ENCODE measurements at regions not wholly inside any gene's neighbourhood (a gene's known extent, or its start where the extent isn't known, plus 50 kb on each side); places are given as distances from the start of the nearest gene placed in this dataset.
"Not testable (repeated sequence)": the region's sequence is repeated elsewhere in the genome, so short reads cannot be mapped to it uniquely, and the experiment has no call there.

DNA sequence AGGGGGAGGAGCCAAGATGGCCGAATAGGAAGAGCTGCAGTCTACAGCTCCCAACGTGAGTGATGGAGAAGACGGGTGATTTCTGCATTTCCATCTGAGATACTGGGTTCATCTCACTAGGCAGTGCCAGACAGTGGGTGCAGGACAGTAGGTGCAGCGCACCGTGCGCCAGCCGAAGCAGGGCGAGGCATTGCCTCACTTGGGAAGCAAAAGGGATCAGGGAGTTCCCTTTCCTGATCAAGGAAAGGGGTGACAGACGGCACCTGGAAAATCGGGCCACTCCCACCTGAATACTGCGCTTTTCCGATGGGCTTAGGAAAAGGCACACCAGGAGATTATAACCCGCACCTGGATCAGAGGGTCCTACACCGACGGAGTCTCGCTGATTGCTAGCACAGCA is 121.1 kb upstream of the SESTD1 start:
- H3K4me3 Mint-ChIP-seq; H3K36me3 Mint-ChIP-seq; DNase-seq; H3K27me3 ChIP-seq (ENCODE audit: control insufficient read depth, insufficient read depth, low read length); H3K4me3 ChIP-seq (ENCODE audit: low read depth, low read length); H3K9me3 Mint-ChIP-seq; H3K4me1 Mint-ChIP-seq; H3K27ac Mint-ChIP-seq; H3K27ac ChIP-seq (ENCODE audit: insufficient read depth, low read length, poor library complexity, severe bottlenecking); H3K36me3 ChIP-seq (ENCODE audit: control insufficient read depth, insufficient read depth, low read length); H3K27me3 Mint-ChIP-seq; H3K9me3 ChIP-seq (ENCODE audit: control insufficient read depth in 2 of 2, low read length in 2 of 2); H3K4me1 ChIP-seq (ENCODE audit: control insufficient read depth, insufficient read depth, low read length, poor library complexity, severe bottlenecking); ATAC-seq (ENCODE audit: low read depth in 2 of 2): not testable (repeated sequence)

- Mint-ChIP-seq H3K36me3 (no peaks in the 10 kb centered on the region), H3K9me3 (peaks cover 0 to 1% (median 0%) of the 10 kb centered on the region in 7 donors), H3K4me3 (no peak overlapping the region), H3K27me3 (peaks cover 6% of the 10 kb centered on the region), H3K4me1 (no peaks in the 10 kb centered on the region), H3K27ac (no peak overlapping the region)
- DNase-seq, result no peak
- Histone ChIP-seq H3K27me3 (ENCODE audit: control insufficient read depth, insufficient read depth, low read length) (peaks cover 2% of the 10 kb centered on the region), H3K4me1 (ENCODE audit: control insufficient read depth, insufficient read depth, low read length, poor library complexity, severe bottlenecking) (no peaks in the 10 kb centered on the region), H3K4me3 (ENCODE audit: low read depth, low read length) (no peak overlapping the region), H3K9me3 (ENCODE audit: control insufficient read depth in 2 of 2, low read length in 2 of 2) (no peaks in the 10 kb centered on the region), H3K27ac (ENCODE audit: insufficient read depth, low read length, poor library complexity, severe bottlenecking) (no peak overlapping the region), H3K36me3 (ENCODE audit: control insufficient read depth, insufficient read depth, low read length) (no peaks in the 10 kb centered on the region)
- ATAC-seq (ENCODE audit: low read depth in 2 of 2), result no peak
These were observed 119.3 kb upstream of the SESTD1 start for GRCh38 chr2:179383975-179384374.

DNA sequence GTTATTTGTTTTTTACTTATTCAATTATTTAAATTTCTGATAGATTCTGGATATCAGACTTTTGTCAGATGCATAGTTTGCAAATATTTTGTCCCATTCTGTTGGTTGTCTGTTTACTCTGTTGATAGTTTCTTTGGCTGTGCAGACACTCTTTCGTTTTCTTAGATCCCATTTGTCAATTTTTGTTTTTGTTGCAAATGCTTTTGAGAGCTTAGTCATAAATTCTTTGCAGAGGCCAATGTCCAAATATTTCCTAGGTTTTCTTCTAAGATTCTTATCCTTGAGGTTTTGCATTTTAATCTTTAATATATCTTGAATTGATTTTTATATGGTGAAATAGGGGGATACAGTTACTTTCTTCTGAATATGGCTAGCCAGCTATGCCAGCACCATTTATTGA is 112.7 kb upstream of the SESTD1 start:
- peaks cover 0 to 4% (median 0%) of the 10 kb centered on the region in 7 donors for H3K9me3 Mint-ChIP-seq
- H3K27me3 ChIP-seq (ENCODE audit: control insufficient read depth, insufficient read depth, low read length), result peaks cover 3% of the 10 kb centered on the region

GRCh38 chr2:179376881-179377280 is 112.2 kb upstream of the SESTD1 start:
- Mint-ChIP-seq H3K4me1 (no peaks in the 10 kb centered on the region), H3K36me3 (no peaks in the 10 kb centered on the region), H3K27ac (no peak overlapping the region), H3K27me3 (no peaks in the 10 kb centered on the region), H3K9me3 (peaks cover 0 to 4% (median 0%) of the 10 kb centered on the region in 7 donors), H3K4me3 (no peak overlapping the region)
- Histone ChIP-seq H3K27ac (ENCODE audit: insufficient read depth, low read length, poor library complexity, severe bottlenecking) (no peak overlapping the region), H3K27me3 (ENCODE audit: control insufficient read depth, insufficient read depth, low read length) (peaks cover 3% of the 10 kb centered on the region), H3K9me3 (ENCODE audit: control insufficient read depth in 2 of 2, low read length in 2 of 2) (no peaks in the 10 kb centered on the region), H3K36me3 (ENCODE audit: control insufficient read depth, insufficient read depth, low read length) (no peaks in the 10 kb centered on the region), H3K4me1 (ENCODE audit: control insufficient read depth, insufficient read depth, low read length, poor library complexity, severe bottlenecking) (no peaks in the 10 kb centered on the region), H3K4me3 (ENCODE audit: low read depth, low read length) (no peak overlapping the region)
- DNase-seq (no peak), ATAC-seq (ENCODE audit: low read depth in 2 of 2) (no peak)

More for the DNA sequence above, 112.7 kb upstream of the SESTD1 start:
- Histone ChIP-seq H3K9me3 (ENCODE audit: control insufficient read depth in 2 of 2, low read length in 2 of 2) (no peaks in the 10 kb centered on the region), H3K36me3 (ENCODE audit: control insufficient read depth, insufficient read depth, low read length) (no peaks in the 10 kb centered on the region), H3K4me3 (ENCODE audit: low read depth, low read length) (no peak overlapping the region), H3K27ac (ENCODE audit: insufficient read depth, low read length, poor library complexity, severe bottlenecking) (no peak overlapping the region), H3K4me1 (ENCODE audit: control insufficient read depth, insufficient read depth, low read length, poor library complexity, severe bottlenecking) (no peaks in the 10 kb centered on the region)
- H3K4me1 Mint-ChIP-seq, result no peaks in the 10 kb centered on the region
- DNase-seq (no peak), ATAC-seq (ENCODE audit: low read depth in 2 of 2) (no peak)
- no peak overlapping the region for H3K27ac Mint-ChIP-seq
- H3K27me3 Mint-ChIP-seq, result no peaks in the 10 kb centered on the region
- no peaks in the 10 kb centered on the region for H3K36me3 Mint-ChIP-seq
- no peak overlapping the region for H3K4me3 Mint-ChIP-seq

GRCh38 chr2:179373816-179374215 is 109.2 kb upstream of the SESTD1 start:
- H3K4me1 Mint-ChIP-seq, result no peaks in the 10 kb centered on the region
- H3K4me3 Mint-ChIP-seq, result no peak overlapping the region
- Histone ChIP-seq H3K9me3 (ENCODE audit: control insufficient read depth in 2 of 2, low read length in 2 of 2) (no peaks in the 10 kb centered on the region), H3K27ac (ENCODE audit: insufficient read depth, low read length, poor library complexity, severe bottlenecking) (no peak overlapping the region), H3K4me1 (ENCODE audit: control insufficient read depth, insufficient read depth, low read length, poor library complexity, severe bottlenecking) (no peaks in the 10 kb centered on the region), H3K4me3 (ENCODE audit: low read depth, low read length) (no peak overlapping the region), H3K36me3 (ENCODE audit: control insufficient read depth, insufficient read depth, low read length) (no peaks in the 10 kb centered on the region), H3K27me3 (ENCODE audit: control insufficient read depth, insufficient read depth, low read length) (peaks cover 2% of the 10 kb centered on the region)
- H3K9me3 Mint-ChIP-seq, result peaks cover 0 to 3% (median 0%) of the 10 kb centered on the region in 7 donors
- H3K27me3 Mint-ChIP-seq, result peaks cover 9% of the 10 kb centered on the region
- no peaks in the 10 kb centered on the region for H3K36me3 Mint-ChIP-seq
- no peak for ATAC-seq (ENCODE audit: low read depth in 2 of 2)
- no peak for DNase-seq
- no peak overlapping the region for H3K27ac Mint-ChIP-seq

DNA sequence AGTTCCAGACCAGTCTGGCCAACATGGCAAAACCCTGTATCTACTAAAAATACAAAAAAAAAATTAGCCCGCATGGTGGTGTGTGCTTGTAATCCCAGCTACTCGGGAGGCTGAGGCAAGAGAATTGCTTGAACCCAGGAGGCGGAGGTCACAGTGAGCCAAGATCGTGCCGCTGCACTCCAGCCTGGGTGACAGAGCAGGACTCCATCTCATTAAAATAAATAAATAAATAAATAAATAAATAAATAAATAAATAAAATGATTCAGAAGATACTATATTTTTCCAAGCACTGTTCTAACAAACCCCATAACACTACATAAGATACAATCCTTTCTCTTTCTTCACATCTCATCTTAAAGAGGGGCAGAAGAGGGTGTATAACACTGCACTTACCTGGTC is 100.9 kb upstream of the SESTD1 start:
- H3K36me3 Mint-ChIP-seq; DNase-seq; H3K27ac ChIP-seq (ENCODE audit: insufficient read depth, low read length, poor library complexity, severe bottlenecking); H3K27ac Mint-ChIP-seq; H3K4me3 Mint-ChIP-seq; H3K4me1 Mint-ChIP-seq; H3K36me3 ChIP-seq (ENCODE audit: control insufficient read depth, insufficient read depth, low read length); H3K9me3 ChIP-seq (ENCODE audit: control insufficient read depth in 2 of 2, low read length in 2 of 2); H3K4me3 ChIP-seq (ENCODE audit: low read depth, low read length); ATAC-seq (ENCODE audit: low read depth in 2 of 2); H3K9me3 Mint-ChIP-seq; H3K27me3 Mint-ChIP-seq; H3K4me1 ChIP-seq (ENCODE audit: control insufficient read depth, insufficient read depth, low read length, poor library complexity, severe bottlenecking); H3K27me3 ChIP-seq (ENCODE audit: control insufficient read depth, insufficient read depth, low read length): not testable (repeated sequence)

GRCh38 chr2:179355881-179356280 is 91.2 kb upstream of the SESTD1 start:
- Histone ChIP-seq H3K27me3 (ENCODE audit: control insufficient read depth, insufficient read depth, low read length) (peaks cover 5% of the 10 kb centered on the region), H3K4me3 (ENCODE audit: low read depth, low read length) (no peak overlapping the region), H3K36me3 (ENCODE audit: control insufficient read depth, insufficient read depth, low read length) (no peaks in the 10 kb centered on the region), H3K4me1 (ENCODE audit: control insufficient read depth, insufficient read depth, low read length, poor library complexity, severe bottlenecking) (no peaks in the 10 kb centered on the region), H3K9me3 (ENCODE audit: control insufficient read depth in 2 of 2, low read length in 2 of 2) (no peaks in the 10 kb centered on the region), H3K27ac (ENCODE audit: insufficient read depth, low read length, poor library complexity, severe bottlenecking) (no peak overlapping the region)
- ATAC-seq (ENCODE audit: low read depth in 2 of 2) (no peak), DNase-seq (no peak)
- Mint-ChIP-seq H3K4me1 (no peaks in the 10 kb centered on the region), H3K36me3 (no peaks in the 10 kb centered on the region), H3K4me3 (no peak overlapping the region), H3K27ac (no peak overlapping the region), H3K27me3 (peaks cover 22% of the 10 kb centered on the region), H3K9me3 (peaks cover 0 to 2% (median 0%) of the 10 kb centered on the region in 7 donors)

- H3K4me3 Mint-ChIP-seq, result no peak overlapping the region
- no peak overlapping the region for H3K27ac Mint-ChIP-seq
- ATAC-seq (ENCODE audit: low read depth in 2 of 2) (no peak), DNase-seq (peak in 1 of 3 donors; percentile 6)
- H3K4me1 ChIP-seq (ENCODE audit: control insufficient read depth, insufficient read depth, low read length, poor library complexity, severe bottlenecking), result no peaks in the 10 kb centered on the region
- no peaks in the 10 kb centered on the region for H3K9me3 ChIP-seq (ENCODE audit: control insufficient read depth in 2 of 2, low read length in 2 of 2)
- H3K27ac ChIP-seq (ENCODE audit: insufficient read depth, low read length, poor library complexity, severe bottlenecking), result no peak overlapping the region
- H3K27me3 ChIP-seq (ENCODE audit: control insufficient read depth, insufficient read depth, low read length), result peaks cover 5% of the 10 kb centered on the region
- peaks cover 19% of the 10 kb centered on the region for H3K27me3 Mint-ChIP-seq
- peaks cover 0 to 2% (median 0%) of the 10 kb centered on the region in 7 donors for H3K9me3 Mint-ChIP-seq
- no peaks in the 10 kb centered on the region for H3K36me3 ChIP-seq (ENCODE audit: control insufficient read depth, insufficient read depth, low read length)
- H3K4me1 Mint-ChIP-seq, result no peaks in the 10 kb centered on the region
- H3K4me3 ChIP-seq (ENCODE audit: low read depth, low read length), result no peak overlapping the region
- no peaks in the 10 kb centered on the region for H3K36me3 Mint-ChIP-seq
These were observed 90.3 kb upstream of the SESTD1 start for GRCh38 chr2:179354739-179355537.

Measured in CD4-positive, CD25-positive, alpha-beta regulatory T cell (primary cell).